ENCODE measurements at regions not wholly inside any gene's neighbourhood (a gene's known extent, or its start where the extent isn't known, plus 50 kb on each side); places are given as distances from the start of the nearest gene placed in this dataset.

GRCh38 chr12:127942981-127943380 is 324.0 kb upstream of the TMEM132C start:
- TF ChIP-seq CTCF (conservative IDR thresholded peaks at IDR 0.05; ENCODE audit: low read depth in 2 of 2) (no peak), POLR2AphosphoS5 (IDR thresholded peaks at IDR 0.05; ENCODE audit: low read depth) (no peak), EZH2 (IDR thresholded peaks at IDR 0.05; ENCODE audit: low read depth, unreplicated experiment) (no peak), ZNF114 (CRISPR knock-in tag; IDR thresholded peaks at IDR 0.05) (no peak), EZH2phosphoT487 (IDR thresholded peaks at IDR 0.05; ENCODE audit: unreplicated experiment) (no peak), REST (IDR thresholded peaks at IDR 0.05; ENCODE audit: unreplicated experiment) (no peak), JUNB (IDR thresholded peaks at IDR 0.05; ENCODE audit: unreplicated experiment) (no peak), NANOG (IDR thresholded peaks at IDR 0.05; ENCODE audit: borderline replicate concordance) (no peak), CREB1 (CRISPR knock-in tag; IDR thresholded peaks at IDR 0.05; ENCODE audit: low read depth) (no peak)
